T-helper 1 cell treated with Interleukin-12 subunit alpha and Interleukin-12 subunit beta and Interleukin-4 antibody, amounts not matched to agents 30 ng/mL and 1 ng/mL, for 36 hours (primary cell): ENCODE measurements at regions not wholly inside any gene's neighbourhood (a gene's known extent, or its start where the extent isn't known, plus 50 kb on each side); places are given as distances from the start of the nearest gene placed in this dataset.

Source experiments
- intact Hi-C: fragments of 100-400 bp; cut with micrococcal nuclease; formaldehyde crosslinking; loops from one replicate; pipeline ENCODE4 v1.15.1; 2024

GRCh38 chr7:114755856-114756255 lies 166.0 kb upstream of the MDFIC start:
- intact Hi-C loops: no loop called here

GRCh38 chr7:114758661-114759227 lies 163.2 kb upstream of the MDFIC start:
- intact Hi-C loops: no loop called here

- intact Hi-C loops: no loop called here
Measured at GRCh38 chr7:114759347-114760062, 162.4 kb upstream of the MDFIC start.

GRCh38 chr7:114760477-114760876 lies 161.4 kb upstream of the MDFIC start:
- intact Hi-C loops: no loop called here

GRCh38 chr7:114761973-114762372 lies 159.9 kb upstream of the MDFIC start:
- intact Hi-C loops: no loop called here

GRCh38 chr7:114765331-114766040 lies 156.4 kb upstream of the MDFIC start:
- intact Hi-C loops: no loop called here

GRCh38 chr7:114766041-114766356 lies 155.9 kb upstream of the MDFIC start:
- intact Hi-C loops: no loop called here

GRCh38 chr7:114777288-114777687 lies 144.6 kb upstream of the MDFIC start:
- intact Hi-C loops: no loop called here

- intact Hi-C loops: no loop called here
Measured at GRCh38 chr7:114783508-114783907, 138.4 kb upstream of the MDFIC start.

- intact Hi-C loops: no loop called here
Measured at GRCh38 chr7:114784177-114784576, 137.7 kb upstream of the MDFIC start.

- intact Hi-C loops: no loop called here
Measured at GRCh38 chr7:114784746-114785145, 137.1 kb upstream of the MDFIC start.

GRCh38 chr7:114785496-114785895 lies 136.4 kb upstream of the MDFIC start:
- intact Hi-C loops: no loop called here

- intact Hi-C loops: no loop called here
Measured at GRCh38 chr7:114786455-114786854, 135.4 kb upstream of the MDFIC start.

- intact Hi-C loops: no loop called here
Measured at GRCh38 chr7:114787556-114787955, 134.3 kb upstream of the MDFIC start.

GRCh38 chr7:114788706-114789105 lies 133.2 kb upstream of the MDFIC start:
- intact Hi-C loops: no loop called here

- intact Hi-C loops: no loop called here
Measured at GRCh38 chr7:114789161-114789560, 132.7 kb upstream of the MDFIC start.

- intact Hi-C loops: no loop called here
Measured at GRCh38 chr7:114789871-114790311, 132.0 kb upstream of the MDFIC start.

GRCh38 chr7:114790521-114790920 lies 131.4 kb upstream of the MDFIC start:
- intact Hi-C loops: no loop called here

- intact Hi-C loops: no loop called here
Measured at GRCh38 chr7:114791771-114792170, 130.1 kb upstream of the MDFIC start.

GRCh38 chr7:114793155-114793845 lies 128.6 kb upstream of the MDFIC start:
- intact Hi-C loops: no loop called here

- intact Hi-C loops: no loop called here
Measured at GRCh38 chr7:114795475-114795874, 126.4 kb upstream of the MDFIC start.

GRCh38 chr7:114799628-114800028 lies 122.3 kb upstream of the MDFIC start:
- intact Hi-C loops: no loop called here
